Cardiac fibroblast (primary cell): ENCODE measurements at regions not wholly inside any gene's neighbourhood (a gene's known extent, or its start where the extent isn't known, plus 50 kb on each side); places are given as distances from the start of the nearest gene placed in this dataset.

Experiments
- DNase-seq, 2 donors: peaks; one replicate each; pipeline versions ENCODE4 v3.0.0 to v3.0.0-alpha.2; 2010; ENCODE audit warnings: low read depth in 2 of 2
- H3K4me3 ChIP-seq, 2 donors: replicated peaks in 1 of 2; 1 replicate in 1 of 2; 2 replicates in 1 of 2; pipeline ENCODE4 v1.5.1; 2011; ENCODE audit warnings: low read depth in 2 of 2, low read length in 2 of 2, mild to moderate bottlenecking in 2 of 2, moderate library complexity in 1 of 2
- TF ChIP-seq, protein P1 (sequence below): IDR thresholded peaks from one replicate; pipeline ENCODE4 v1.5.1; 2011; ENCODE audit warnings: low read depth, mild to moderate bottlenecking, low read length, inconsistent platforms

DNA sequence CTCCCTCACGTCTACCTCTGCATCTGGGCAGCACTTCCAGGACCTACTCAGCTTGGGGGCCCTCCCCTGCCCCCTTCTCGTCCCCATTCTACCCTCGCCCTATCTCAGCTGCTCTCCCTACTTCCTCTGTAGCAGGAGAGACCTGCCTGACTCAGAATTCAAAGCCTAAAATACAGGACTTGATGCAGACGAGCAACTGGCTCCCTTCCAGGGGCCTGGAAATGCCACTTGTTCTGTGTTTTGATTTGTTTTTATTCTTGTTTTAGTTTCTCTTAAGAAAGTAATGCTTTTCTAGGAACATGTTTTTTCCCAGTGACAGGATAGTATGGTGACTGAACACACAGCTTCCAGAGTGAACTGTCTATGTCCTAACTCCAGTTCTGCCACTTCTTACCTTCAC, 320.4 kb upstream of the CDH4 start:
- no peak for DNase-seq
- no peak overlapping the region for H3K4me3 ChIP-seq
- TF ChIP-seq, protein P1, sequence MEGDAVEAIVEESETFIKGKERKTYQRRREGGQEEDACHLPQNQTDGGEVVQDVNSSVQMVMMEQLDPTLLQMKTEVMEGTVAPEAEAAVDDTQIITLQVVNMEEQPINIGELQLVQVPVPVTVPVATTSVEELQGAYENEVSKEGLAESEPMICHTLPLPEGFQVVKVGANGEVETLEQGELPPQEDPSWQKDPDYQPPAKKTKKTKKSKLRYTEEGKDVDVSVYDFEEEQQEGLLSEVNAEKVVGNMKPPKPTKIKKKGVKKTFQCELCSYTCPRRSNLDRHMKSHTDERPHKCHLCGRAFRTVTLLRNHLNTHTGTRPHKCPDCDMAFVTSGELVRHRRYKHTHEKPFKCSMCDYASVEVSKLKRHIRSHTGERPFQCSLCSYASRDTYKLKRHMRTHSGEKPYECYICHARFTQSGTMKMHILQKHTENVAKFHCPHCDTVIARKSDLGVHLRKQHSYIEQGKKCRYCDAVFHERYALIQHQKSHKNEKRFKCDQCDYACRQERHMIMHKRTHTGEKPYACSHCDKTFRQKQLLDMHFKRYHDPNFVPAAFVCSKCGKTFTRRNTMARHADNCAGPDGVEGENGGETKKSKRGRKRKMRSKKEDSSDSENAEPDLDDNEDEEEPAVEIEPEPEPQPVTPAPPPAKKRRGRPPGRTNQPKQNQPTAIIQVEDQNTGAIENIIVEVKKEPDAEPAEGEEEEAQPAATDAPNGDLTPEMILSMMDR: no peak

DNA sequence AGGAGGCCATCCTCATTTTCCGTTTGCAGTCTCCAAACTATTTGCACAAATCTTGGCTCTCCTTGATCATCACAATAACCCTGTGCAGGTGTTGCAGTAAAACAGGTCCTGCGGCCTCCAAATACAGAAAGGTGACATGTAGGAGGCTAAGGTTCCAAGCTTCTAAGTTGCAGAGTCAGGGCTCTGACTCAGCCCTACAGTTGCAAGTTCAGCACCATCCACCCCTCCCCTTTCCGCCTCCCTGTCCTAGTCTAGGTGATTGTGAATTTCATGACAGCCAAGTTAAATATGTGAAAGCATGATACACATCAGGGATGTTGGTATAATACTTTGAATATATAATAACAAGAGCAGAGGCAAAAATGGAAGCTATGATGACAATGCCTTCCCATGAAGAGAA, 317.3 kb upstream of the CDH4 start:
- no peak for DNase-seq
- TF ChIP-seq, protein P1: no peak
- H3K4me3 ChIP-seq: no peak overlapping the region

DNA sequence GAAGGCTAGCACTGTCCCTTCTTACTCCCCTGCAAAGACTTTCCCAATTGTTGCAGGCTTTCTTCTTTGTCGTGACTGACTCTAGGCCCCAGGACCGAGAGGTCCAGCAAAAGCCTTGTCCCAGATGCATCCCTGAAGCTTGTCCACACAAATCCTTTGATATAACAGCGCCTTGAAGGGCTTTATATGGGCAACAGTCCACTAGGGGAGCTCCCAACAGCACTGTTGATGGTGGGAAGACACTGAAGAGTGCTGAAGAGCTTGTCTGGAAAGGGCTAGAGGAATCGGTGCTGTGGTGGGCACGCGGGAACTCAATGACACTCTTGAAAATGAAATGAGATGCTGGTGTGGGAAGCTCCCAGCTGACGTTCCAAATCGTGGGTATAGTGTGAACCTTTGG, 316.1 kb upstream of the CDH4 start:
- no peak for DNase-seq
- no peak overlapping the region for H3K4me3 ChIP-seq
- TF ChIP-seq, protein P1: no peak

DNA sequence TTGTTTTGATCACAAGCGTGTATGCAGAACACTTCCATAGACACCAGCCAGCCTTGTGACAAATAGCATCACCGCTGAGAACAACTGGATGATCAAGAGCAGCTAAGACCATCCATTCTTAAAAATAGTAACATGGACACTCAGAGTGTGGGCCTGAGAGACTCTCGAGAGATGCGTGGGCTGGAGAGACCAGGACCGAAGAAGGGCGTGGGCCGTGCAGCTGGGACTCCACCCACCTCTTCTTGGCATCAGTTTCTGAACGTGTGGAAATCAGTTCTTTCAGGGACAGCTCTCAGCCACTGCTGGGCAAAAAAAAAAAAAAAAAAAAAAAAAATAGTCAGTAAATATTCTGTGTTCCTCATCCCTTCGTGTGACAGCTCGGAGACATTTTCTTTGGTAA, 314.5 kb upstream of the CDH4 start:
- TF ChIP-seq, protein P1: no peak
- no peak overlapping the region for H3K4me3 ChIP-seq
- DNase-seq: no peak

DNA sequence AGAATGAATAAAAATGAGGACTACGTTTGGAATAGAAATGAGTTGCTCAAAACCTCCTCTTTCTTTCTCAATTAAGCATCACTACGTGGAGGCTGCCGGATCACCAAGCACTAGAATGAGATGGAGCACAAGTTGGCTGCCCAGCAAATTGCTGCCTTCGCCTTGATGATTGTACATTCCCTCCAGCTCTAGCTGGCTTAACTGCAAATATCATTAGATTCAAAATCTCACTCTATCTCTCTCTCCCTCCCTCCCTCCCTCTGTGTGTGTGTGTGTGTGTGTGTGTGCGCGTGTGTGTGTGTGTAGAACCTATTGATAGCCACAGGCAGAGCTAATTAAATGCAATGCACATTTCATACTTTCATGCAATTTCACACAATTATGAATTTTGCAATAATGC, 310.7 kb upstream of the CDH4 start:
- DNase-seq: no peak
- no peak overlapping the region for H3K4me3 ChIP-seq
- TF ChIP-seq, protein P1: no peak

DNA sequence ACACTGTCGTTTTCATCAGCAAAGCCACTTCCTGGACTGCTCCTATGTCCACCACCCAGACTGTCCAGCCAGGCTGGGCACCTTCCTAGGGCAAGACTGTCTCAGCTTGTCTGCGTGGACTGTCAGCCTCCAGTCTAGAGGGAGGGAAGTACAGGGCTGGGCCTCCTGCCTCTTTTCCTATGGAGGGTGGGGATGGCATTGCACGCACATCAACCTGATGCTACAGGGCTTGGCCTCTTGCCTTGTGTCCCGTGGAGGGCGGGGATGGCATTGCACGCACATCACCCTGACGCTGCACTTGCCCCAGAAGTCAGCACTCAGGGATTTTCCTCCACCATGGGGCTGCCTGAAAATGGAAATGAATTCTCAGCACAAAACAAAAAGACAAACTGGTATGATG, 304.2 kb upstream of the CDH4 start:
- DNase-seq: no peak
- TF ChIP-seq, protein P1: no peak
- no peak overlapping the region for H3K4me3 ChIP-seq

DNA sequence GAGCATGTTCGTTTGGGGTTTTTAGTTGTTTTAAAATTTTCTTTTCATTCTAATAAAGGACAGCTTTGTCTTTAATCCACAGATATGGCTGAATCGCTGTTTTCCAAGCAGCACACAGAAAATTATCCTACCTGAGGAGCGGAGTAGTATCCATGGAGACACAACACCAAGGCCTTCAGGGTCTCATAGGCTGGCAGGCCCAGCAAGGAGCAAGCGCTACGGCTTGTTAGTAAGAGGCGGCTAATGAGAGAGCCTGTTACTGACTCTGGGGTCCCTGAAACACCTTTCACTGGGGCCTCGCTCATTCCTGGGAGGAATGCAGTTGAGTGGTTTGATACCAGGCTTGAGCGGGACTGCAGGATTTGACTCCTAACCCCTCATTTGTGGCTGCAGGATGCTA, 303.8 kb upstream of the CDH4 start:
- no peak overlapping the region for H3K4me3 ChIP-seq
- TF ChIP-seq, protein P1: no peak
- no peak for DNase-seq
